Activated T-helper 2 cell treated with anti-CD3 and anti-CD28 coated beads, Interferon-gamma antibody, Interleukin-2, Interleukin-4, amounts not matched to agents 10 μg/mL and 5 μg/mL and 100 μg/mL, durations not matched to agents 14 hours and 24 hours and 36 hours (primary cell): ENCODE measurements at regions not wholly inside any gene's neighbourhood (a gene's known extent, or its start where the extent isn't known, plus 50 kb on each side); places are given as distances from the start of the nearest gene placed in this dataset.

ENCODE experiments used
- DNase-seq: peaks from one replicate; pipeline ENCODE4 v3.0.0; 2021; ENCODE audit warnings: low spot score
- H3K27ac Mint-ChIP-seq: one replicate; pipeline ENCODE4 v1.8.0; 2021; ENCODE audit warnings: mixed read lengths
- H3K27me3 Mint-ChIP-seq: one replicate; pipeline ENCODE4 v1.8.0; 2021; ENCODE audit warnings: low read depth, mixed read lengths
- H3K36me3 Mint-ChIP-seq: one replicate; pipeline ENCODE4 v1.8.0; 2021; ENCODE audit warnings: low read depth, mixed read lengths
- H3K4me1 Mint-ChIP-seq: one replicate; pipeline ENCODE4 v1.8.0; 2021; ENCODE audit warnings: low read depth, mixed read lengths
- H3K4me3 Mint-ChIP-seq: one replicate; pipeline ENCODE4 v1.8.0; 2021; ENCODE audit warnings: low read depth, mild to moderate bottlenecking, moderate library complexity, mixed read lengths
- H3K9me3 Mint-ChIP-seq: one replicate; pipeline ENCODE4 v1.8.0; 2021; ENCODE audit warnings: mixed read lengths
- intact Hi-C: fragments of 100-400 bp; cut with micrococcal nuclease; formaldehyde crosslinking; loops from one replicate; pipeline ENCODE4 v1.15.1; 2023

GRCh38 chr17:72175787-72176515 is 55.1 kb downstream of the SOX9 start:
- Mint-ChIP-seq H3K4me1 (no peaks in the 10 kb centered on the region), H3K27ac (no peak overlapping the region), H3K9me3 (peaks cover 2% of the 10 kb centered on the region), H3K27me3 (no peaks in the 10 kb centered on the region), H3K4me3 (no peak overlapping the region), H3K36me3 (no peaks in the 10 kb centered on the region)
- no peak for DNase-seq
- intact Hi-C loops, result no loop called here

GRCh38 chr17:72176516-72176851 is 55.7 kb downstream of the SOX9 start:
- Mint-ChIP-seq H3K4me3 (no peak overlapping the region), H3K4me1 (no peaks in the 10 kb centered on the region), H3K36me3 (no peaks in the 10 kb centered on the region), H3K27ac (no peak overlapping the region), H3K9me3 (peaks cover 7% of the 10 kb centered on the region), H3K27me3 (no peaks in the 10 kb centered on the region)
- no peak for DNase-seq
- intact Hi-C loops, result no loop called here

- H3K9me3 Mint-ChIP-seq, result peaks cover 8% of the 10 kb centered on the region
- H3K27me3 Mint-ChIP-seq, result no peaks in the 10 kb centered on the region
- intact Hi-C loops, result no loop called here
- DNase-seq, result no peak
- no peaks in the 10 kb centered on the region for H3K36me3 Mint-ChIP-seq
- H3K4me1 Mint-ChIP-seq, result no peaks in the 10 kb centered on the region
- no peak overlapping the region for H3K27ac Mint-ChIP-seq
- H3K4me3 Mint-ChIP-seq, result no peak overlapping the region
These were observed 56.3 kb downstream of the SOX9 start for GRCh38 chr17:72176951-72177660.

GRCh38 chr17:72177738-72178137 is 56.9 kb downstream of the SOX9 start:
- no peak for DNase-seq
- no peaks in the 10 kb centered on the region for H3K4me1 Mint-ChIP-seq
- H3K4me3 Mint-ChIP-seq, result no peak overlapping the region
- peaks cover 8% of the 10 kb centered on the region for H3K9me3 Mint-ChIP-seq
- no peaks in the 10 kb centered on the region for H3K36me3 Mint-ChIP-seq
- no peaks in the 10 kb centered on the region for H3K27me3 Mint-ChIP-seq
- intact Hi-C loops, result no loop called here
- H3K27ac Mint-ChIP-seq, result no peak overlapping the region

- H3K27me3 Mint-ChIP-seq, result no peaks in the 10 kb centered on the region
- no peaks in the 10 kb centered on the region for H3K36me3 Mint-ChIP-seq
- intact Hi-C loops, result no loop called here
- H3K4me1 Mint-ChIP-seq, result no peaks in the 10 kb centered on the region
- no peak for DNase-seq
- no peak overlapping the region for H3K4me3 Mint-ChIP-seq
- H3K27ac Mint-ChIP-seq, result no peak overlapping the region
- peaks cover 8% of the 10 kb centered on the region for H3K9me3 Mint-ChIP-seq
These were observed 61.6 kb downstream of the SOX9 start for GRCh38 chr17:72182371-72182873.

GRCh38 chr17:72183194-72183685 is 62.4 kb downstream of the SOX9 start:
- no peaks in the 10 kb centered on the region for H3K27me3 Mint-ChIP-seq
- no peaks in the 10 kb centered on the region for H3K4me1 Mint-ChIP-seq
- no peak overlapping the region for H3K27ac Mint-ChIP-seq
- H3K36me3 Mint-ChIP-seq, result no peaks in the 10 kb centered on the region
- peaks cover 8% of the 10 kb centered on the region for H3K9me3 Mint-ChIP-seq
- no peak overlapping the region for H3K4me3 Mint-ChIP-seq
- DNase-seq, result no peak
- intact Hi-C loops, result no loop called here

GRCh38 chr17:72184805-72185204 is 64.0 kb downstream of the SOX9 start:
- Mint-ChIP-seq H3K4me3 (no peak overlapping the region), H3K27ac (no peak overlapping the region), H3K4me1 (no peaks in the 10 kb centered on the region), H3K9me3 (peaks cover 8% of the 10 kb centered on the region), H3K27me3 (no peaks in the 10 kb centered on the region), H3K36me3 (no peaks in the 10 kb centered on the region)
- intact Hi-C loops, result no loop called here
- DNase-seq, result no peak

GRCh38 chr17:72185564-72185963 is 64.7 kb downstream of the SOX9 start:
- no peaks in the 10 kb centered on the region for H3K27me3 Mint-ChIP-seq
- H3K27ac Mint-ChIP-seq, result no peak overlapping the region
- intact Hi-C loops, result no loop called here
- H3K4me3 Mint-ChIP-seq, result no peak overlapping the region
- no peaks in the 10 kb centered on the region for H3K36me3 Mint-ChIP-seq
- DNase-seq, result no peak
- H3K4me1 Mint-ChIP-seq, result no peaks in the 10 kb centered on the region
- peaks cover 8% of the 10 kb centered on the region for H3K9me3 Mint-ChIP-seq

- Mint-ChIP-seq H3K27me3 (no peaks in the 10 kb centered on the region), H3K4me1 (no peaks in the 10 kb centered on the region), H3K9me3 (peaks cover under 1% of the 10 kb centered on the region), H3K4me3 (no peak overlapping the region), H3K36me3 (no peaks in the 10 kb centered on the region), H3K27ac (no peak overlapping the region)
- intact Hi-C loops, result no loop called here
- no peak for DNase-seq
These were observed 66.7 kb downstream of the SOX9 start for GRCh38 chr17:72187556-72187955.

- intact Hi-C loops, result no loop called here
- peaks cover 5% of the 10 kb centered on the region for H3K9me3 Mint-ChIP-seq
- no peak for DNase-seq
- H3K4me3 Mint-ChIP-seq, result no peak overlapping the region
- no peaks in the 10 kb centered on the region for H3K27me3 Mint-ChIP-seq
- H3K4me1 Mint-ChIP-seq, result no peaks in the 10 kb centered on the region
- H3K27ac Mint-ChIP-seq, result no peak overlapping the region
- H3K36me3 Mint-ChIP-seq, result no peaks in the 10 kb centered on the region
These were observed 68.0 kb downstream of the SOX9 start for GRCh38 chr17:72188801-72189200.

GRCh38 chr17:72189768-72190593 is 69.2 kb downstream of the SOX9 start:
- Mint-ChIP-seq H3K4me1 (no peaks in the 10 kb centered on the region), H3K27me3 (no peaks in the 10 kb centered on the region)

GRCh38 chr17:72191356-72191755 is 70.5 kb downstream of the SOX9 start:
- no peak for DNase-seq
- intact Hi-C loops, result no loop called here
- no peaks in the 10 kb centered on the region for H3K27me3 Mint-ChIP-seq
- H3K9me3 Mint-ChIP-seq, result peaks cover 9% of the 10 kb centered on the region
- no peaks in the 10 kb centered on the region for H3K36me3 Mint-ChIP-seq
- no peak overlapping the region for H3K4me3 Mint-ChIP-seq
- no peak overlapping the region for H3K27ac Mint-ChIP-seq
- no peaks in the 10 kb centered on the region for H3K4me1 Mint-ChIP-seq

More at GRCh38 chr17:72189768-72190593, 69.2 kb downstream of the SOX9 start:
- no peak overlapping the region for H3K4me3 Mint-ChIP-seq
- intact Hi-C loops, result no loop called here
- no peak for DNase-seq
- no peak overlapping the region for H3K27ac Mint-ChIP-seq
- no peaks in the 10 kb centered on the region for H3K36me3 Mint-ChIP-seq
- H3K9me3 Mint-ChIP-seq, result peaks cover 5% of the 10 kb centered on the region
